ENCODE measurements at regions not wholly inside any gene's neighbourhood (a gene's known extent, or its start where the extent isn't known, plus 50 kb on each side); places are given as distances from the start of the nearest gene placed in this dataset.

- no peak for TF ChIP-seq CTCF (IDR thresholded peaks at IDR 0.05 in 2 of 3, conservative IDR thresholded peaks at IDR 0.05 in 1 of 3; ENCODE audit: control insufficient read depth in 2 of 3, extremely low read depth in 1 of 3, insufficient read depth in 1 of 3, low read depth in 3 of 3, low read length in 3 of 3)
- no peak for TF ChIP-seq ESRRA (IDR thresholded peaks at IDR 0.05; ENCODE audit: low read length)
- TF ChIP-seq JUND (IDR thresholded peaks at IDR 0.05; ENCODE audit: low read depth, low read length) = no peak
- no peak for TF ChIP-seq REST (IDR thresholded peaks at IDR 0.05; ENCODE audit: low read depth, low read length)
These were observed 1148.2 kb downstream of the FAM181B start for GRCh38 chr11:81585390-81585933.
